Neural progenitor cell (in vitro differentiated cells): ENCODE measurements at regions not wholly inside any gene's neighbourhood (a gene's known extent, or its start where the extent isn't known, plus 50 kb on each side); places are given as distances from the start of the nearest gene placed in this dataset.

Source experiments
- DNase-seq: peaks from one replicate; pipeline ENCODE4 v3.0.0-alpha.2; 2016; ENCODE audit warnings: low spot score
- H2AFZ ChIP-seq: fragments of 200-600 bp; sonication (generic); replicated peaks from 2 replicates; pipeline ENCODE4 v1.6.1; 2016; ENCODE audit warnings: antibody characterized with exemption
- H3F3A ChIP-seq: fragments of 200-600 bp; sonication (generic); 2 replicates; pipeline ENCODE4 v1.6.1; 2016; ENCODE audit warnings: antibody characterized with exemption, low read depth
- H3K27ac ChIP-seq: fragments of 200-600 bp; sonication (generic); 2 replicates; pipeline ENCODE4 v1.5.1; 2016; ENCODE audit warnings: mild to moderate bottlenecking
- H3K27me3 ChIP-seq: fragments of 200-600 bp; sonication (generic); 2 replicates; pipeline ENCODE4 v1.6.1; 2016; ENCODE audit warnings: mild to moderate bottlenecking, moderate library complexity
- H3K36me3 ChIP-seq: fragments of 200-600 bp; sonication (generic); 2 replicates; pipeline ENCODE4 v1.5.1; 2016
- H3K4me1 ChIP-seq: fragments of 200-600 bp; sonication (generic); 2 replicates; pipeline ENCODE4 v1.6.1; 2016; ENCODE audit warnings: mixed run types
- H3K4me2 ChIP-seq: fragments of 200-600 bp; sonication (generic); 2 replicates; pipeline ENCODE4 v1.6.1; 2016
- H3K4me3 ChIP-seq: fragments of 200-600 bp; sonication (generic); 2 replicates; pipeline ENCODE4 v1.5.1; 2016
- H3K79me2 ChIP-seq: fragments of 200-600 bp; sonication (generic); 2 replicates; pipeline ENCODE4 v1.6.1; 2016; ENCODE audit warnings: low read depth
- H3K9ac ChIP-seq: fragments of 200-600 bp; sonication (generic); 2 replicates; pipeline ENCODE4 v1.6.1; 2016
- H3K9me3 ChIP-seq: fragments of 200-600 bp; sonication (generic); 2 replicates; pipeline ENCODE4 v1.5.1; 2016; ENCODE audit warnings: low read depth
- H4K20me1 ChIP-seq: fragments of 200-600 bp; sonication (generic); 2 replicates; pipeline ENCODE4 v1.6.1; 2016; ENCODE audit warnings: low read depth
- H3K27ac Mint-ChIP-seq: 3 replicates; pipeline ENCODE4 v1.8.0; 2021; ENCODE audit warnings: mixed read lengths
- H3K27me3 Mint-ChIP-seq: 2 replicates; pipeline ENCODE4 v1.8.0; 2022; ENCODE audit warnings: low read depth, mild to moderate bottlenecking, inconsistent platforms, moderate library complexity, mixed read lengths; ENCODE audit not compliant: insufficient read depth
- H3K36me3 Mint-ChIP-seq: 3 replicates; pipeline ENCODE4 v1.8.0; 2021; ENCODE audit warnings: mixed read lengths
- H3K4me1 Mint-ChIP-seq: 3 replicates; pipeline ENCODE4 v1.8.0; 2021; ENCODE audit warnings: mixed read lengths
- H3K4me3 Mint-ChIP-seq: 3 replicates; pipeline ENCODE4 v1.8.0; 2021; ENCODE audit warnings: mild to moderate bottlenecking, moderate library complexity, mixed read lengths
- H3K9me3 Mint-ChIP-seq: 3 replicates; pipeline ENCODE4 v1.8.0; 2020; ENCODE audit warnings: mixed read lengths
- EZH2 ChIP-seq: fragments of 200-600 bp; sonication (generic); IDR thresholded peaks from 2 replicates; pipeline ENCODE4 v1.6.1; 2017; ENCODE audit warnings: antibody characterized with exemption, mild to moderate bottlenecking, moderate library complexity
- EZH2phosphoT487 ChIP-seq: fragments of 200-600 bp; sonication (generic); IDR thresholded peaks from 2 replicates; pipeline ENCODE4 v1.6.1; 2017; ENCODE audit warnings: antibody characterized with exemption
- TF ChIP-seq, protein P1 (sequence below): fragments of 200-600 bp; sonication (generic); IDR thresholded peaks from 2 replicates; pipeline ENCODE4 v1.5.1; 2017; ENCODE audit warnings: antibody characterized with exemption, mild to moderate bottlenecking

DNA sequence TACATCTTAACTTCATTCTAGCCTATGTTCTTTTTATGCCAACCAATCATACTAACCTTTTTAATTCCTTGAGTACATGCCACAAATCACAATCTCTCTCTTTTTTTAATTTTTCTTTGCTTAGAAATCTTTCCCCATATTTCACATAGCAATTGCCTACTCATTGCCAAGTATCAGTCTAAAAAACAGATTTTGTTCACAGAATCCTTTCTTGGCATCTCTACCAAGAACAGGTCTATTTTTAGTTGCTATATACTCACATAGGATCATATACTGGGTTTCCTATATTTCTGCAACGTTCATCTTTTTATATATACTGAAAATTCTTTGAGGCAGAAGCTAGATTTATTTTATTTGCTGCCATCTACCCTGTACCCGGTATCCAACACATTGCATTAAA lies 292.1 kb downstream of the GASK1B start:
- no peaks in the 10 kb centered on the region for H3K36me3 Mint-ChIP-seq
- Histone ChIP-seq H3K36me3 (no peaks in the 10 kb centered on the region), H4K20me1 (no peaks in the 10 kb centered on the region), H3K4me1 (no peaks in the 10 kb centered on the region), H3K4me2 (no peak overlapping the region), H3K9ac (no peak overlapping the region), H2AFZ (no peak overlapping the region), H3F3A (no peaks in the 10 kb centered on the region), H3K27ac (no peak overlapping the region), H3K27me3 (no peaks in the 10 kb centered on the region), H3K9me3 (no peaks in the 10 kb centered on the region), H3K79me2 (no peaks in the 10 kb centered on the region), H3K4me3 (no peak overlapping the region)
- no peak overlapping the region for H3K27ac Mint-ChIP-seq
- DNase-seq, result no peak
- TF ChIP-seq EZH2phosphoT487 (no peak), EZH2 (no peak)
- TF ChIP-seq, protein P1, sequence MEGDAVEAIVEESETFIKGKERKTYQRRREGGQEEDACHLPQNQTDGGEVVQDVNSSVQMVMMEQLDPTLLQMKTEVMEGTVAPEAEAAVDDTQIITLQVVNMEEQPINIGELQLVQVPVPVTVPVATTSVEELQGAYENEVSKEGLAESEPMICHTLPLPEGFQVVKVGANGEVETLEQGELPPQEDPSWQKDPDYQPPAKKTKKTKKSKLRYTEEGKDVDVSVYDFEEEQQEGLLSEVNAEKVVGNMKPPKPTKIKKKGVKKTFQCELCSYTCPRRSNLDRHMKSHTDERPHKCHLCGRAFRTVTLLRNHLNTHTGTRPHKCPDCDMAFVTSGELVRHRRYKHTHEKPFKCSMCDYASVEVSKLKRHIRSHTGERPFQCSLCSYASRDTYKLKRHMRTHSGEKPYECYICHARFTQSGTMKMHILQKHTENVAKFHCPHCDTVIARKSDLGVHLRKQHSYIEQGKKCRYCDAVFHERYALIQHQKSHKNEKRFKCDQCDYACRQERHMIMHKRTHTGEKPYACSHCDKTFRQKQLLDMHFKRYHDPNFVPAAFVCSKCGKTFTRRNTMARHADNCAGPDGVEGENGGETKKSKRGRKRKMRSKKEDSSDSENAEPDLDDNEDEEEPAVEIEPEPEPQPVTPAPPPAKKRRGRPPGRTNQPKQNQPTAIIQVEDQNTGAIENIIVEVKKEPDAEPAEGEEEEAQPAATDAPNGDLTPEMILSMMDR, result no peak
- no peak overlapping the region for H3K4me3 Mint-ChIP-seq
- H3K9me3 Mint-ChIP-seq, result no peaks in the 10 kb centered on the region
- no peaks in the 10 kb centered on the region for H3K27me3 Mint-ChIP-seq
- H3K4me1 Mint-ChIP-seq, result peaks cover 13% of the 10 kb centered on the region

DNA sequence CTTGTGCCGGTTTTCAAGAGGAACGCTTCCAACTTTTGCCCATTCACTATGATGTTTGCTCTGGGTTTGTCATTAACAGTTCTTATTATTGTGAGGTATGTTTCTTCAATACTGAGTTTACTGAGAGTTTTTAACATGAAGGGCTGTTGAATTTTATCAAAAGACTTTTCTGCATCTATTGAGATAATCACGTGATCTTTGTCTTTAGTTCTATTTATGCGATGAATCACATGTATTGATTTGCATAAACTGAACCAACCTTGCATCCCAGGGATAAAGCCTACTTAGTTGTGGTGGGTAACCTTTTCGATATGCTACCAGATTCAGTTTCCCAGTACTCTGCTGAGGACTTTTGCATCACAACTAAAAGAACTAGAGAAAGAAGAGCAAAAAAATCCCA lies 318.0 kb downstream of the GASK1B start:
- TF ChIP-seq, protein P1, result no peak
- TF ChIP-seq EZH2 (no peak), EZH2phosphoT487 (no peak)
- peaks cover 4% of the 10 kb centered on the region for H3K27me3 Mint-ChIP-seq
- Histone ChIP-seq H3K27ac (no peak overlapping the region), H3K79me2 (no peaks in the 10 kb centered on the region), H3K4me3 (no peak overlapping the region), H3F3A (no peaks in the 10 kb centered on the region), H3K36me3 (no peaks in the 10 kb centered on the region), H4K20me1 (no peaks in the 10 kb centered on the region), H3K9ac (no peak overlapping the region), H2AFZ (no peak overlapping the region), H3K4me2 (no peak overlapping the region), H3K9me3 (no peaks in the 10 kb centered on the region), H3K27me3 (no peaks in the 10 kb centered on the region), H3K4me1 (no peaks in the 10 kb centered on the region)
- no peak overlapping the region for H3K27ac Mint-ChIP-seq
- no peak for DNase-seq
- no peaks in the 10 kb centered on the region for H3K9me3 Mint-ChIP-seq
- H3K36me3 Mint-ChIP-seq, result no peaks in the 10 kb centered on the region
- H3K4me3 Mint-ChIP-seq, result no peak overlapping the region
- H3K4me1 Mint-ChIP-seq, result no peaks in the 10 kb centered on the region

DNA sequence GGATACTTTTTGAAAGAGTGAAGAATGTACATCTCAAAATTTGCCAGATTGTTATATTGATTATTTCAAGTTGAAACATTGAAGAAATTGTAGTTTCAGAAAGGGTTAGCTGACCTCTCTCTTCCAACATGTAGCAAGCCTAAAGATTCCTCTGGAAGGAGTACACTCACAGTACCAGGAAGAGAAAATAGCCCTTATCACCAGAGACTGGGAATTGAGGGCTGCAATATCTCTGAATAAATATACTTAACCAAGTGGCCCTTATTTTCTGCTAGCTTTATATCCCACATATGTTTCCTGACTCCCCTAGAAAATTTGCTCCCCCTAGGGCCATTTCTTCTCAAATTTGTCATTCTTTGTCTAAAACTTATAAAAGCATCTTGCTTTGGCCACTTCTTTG lies 332.2 kb downstream of the GASK1B start:
- no peak overlapping the region for H3K27ac Mint-ChIP-seq
- H2AFZ ChIP-seq, result no peak overlapping the region

More for the DNA sequence above, 332.2 kb downstream of the GASK1B start:
- Histone ChIP-seq H3K79me2 (no peaks in the 10 kb centered on the region), H3K4me1 (no peaks in the 10 kb centered on the region), H3K9ac (no peak overlapping the region), H4K20me1 (no peaks in the 10 kb centered on the region), H3K27me3 (no peaks in the 10 kb centered on the region), H3K36me3 (no peaks in the 10 kb centered on the region), H3K27ac (no peak overlapping the region), H3F3A (no peaks in the 10 kb centered on the region), H3K4me3 (no peak overlapping the region), H3K9me3 (no peaks in the 10 kb centered on the region), H3K4me2 (no peak overlapping the region)
- no peak overlapping the region for H3K4me3 Mint-ChIP-seq
- no peaks in the 10 kb centered on the region for H3K27me3 Mint-ChIP-seq
- DNase-seq, result no peak
- TF ChIP-seq, protein P1, result no peak
- TF ChIP-seq EZH2, result no peak
- TF ChIP-seq EZH2phosphoT487, result no peak
- H3K4me1 Mint-ChIP-seq, result no peaks in the 10 kb centered on the region
- no peaks in the 10 kb centered on the region for H3K36me3 Mint-ChIP-seq
- no peaks in the 10 kb centered on the region for H3K9me3 Mint-ChIP-seq
